ENCODE measurements at regions not wholly inside any gene's neighbourhood (a gene's known extent, or its start where the extent isn't known, plus 50 kb on each side); places are given as distances from the start of the nearest gene placed in this dataset.

GRCh38 chr4:28287831-28288233 is 1427.2 kb downstream of the STIM2 start:
- H3K4me2 ChIP-seq, result no peak overlapping the region
- POLR2A ChIA-PET, result no interaction called here
- DNase-seq, result no peak

More at GRCh38 chr4:28287831-28288233, 1427.2 kb downstream of the STIM2 start:
- H3K9ac ChIP-seq, result no peak overlapping the region
- H3K4me3 ChIP-seq (ENCODE audit: low read depth in 2 of 2, low read length in 1 of 2), result no peak overlapping the region
- no peaks in the 10 kb centered on the region for H3K79me2 ChIP-seq (ENCODE audit: insufficient read depth)
- H3K4me1 ChIP-seq (ENCODE audit: control insufficient read depth in 1 of 2, insufficient read depth in 2 of 2, low read depth in 1 of 2, low read length in 1 of 2), result peaks cover 0 to 13% of the 10 kb centered on the region in 2 experiments; a peak in 1 of 4 replicates
- no peak overlapping the region for H2AFZ ChIP-seq (ENCODE audit: low read depth)
- 1% methylated on average over 3 of the region's 3 CpGs for WGBS (ENCODE audit: low lambda C conversion rate)
- TF ChIP-seq, protein P1, sequence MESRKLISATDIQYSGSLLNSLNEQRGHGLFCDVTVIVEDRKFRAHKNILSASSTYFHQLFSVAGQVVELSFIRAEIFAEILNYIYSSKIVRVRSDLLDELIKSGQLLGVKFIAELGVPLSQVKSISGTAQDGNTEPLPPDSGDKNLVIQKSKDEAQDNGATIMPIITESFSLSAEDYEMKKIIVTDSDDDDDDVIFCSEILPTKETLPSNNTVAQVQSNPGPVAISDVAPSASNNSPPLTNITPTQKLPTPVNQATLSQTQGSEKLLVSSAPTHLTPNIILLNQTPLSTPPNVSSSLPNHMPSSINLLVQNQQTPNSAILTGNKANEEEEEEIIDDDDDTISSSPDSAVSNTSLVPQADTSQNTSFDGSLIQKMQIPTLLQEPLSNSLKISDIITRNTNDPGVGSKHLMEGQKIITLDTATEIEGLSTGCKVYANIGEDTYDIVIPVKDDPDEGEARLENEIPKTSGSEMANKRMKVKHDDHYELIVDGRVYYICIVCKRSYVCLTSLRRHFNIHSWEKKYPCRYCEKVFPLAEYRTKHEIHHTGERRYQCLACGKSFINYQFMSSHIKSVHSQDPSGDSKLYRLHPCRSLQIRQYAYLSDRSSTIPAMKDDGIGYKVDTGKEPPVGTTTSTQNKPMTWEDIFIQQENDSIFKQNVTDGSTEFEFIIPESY (IDR thresholded peaks at IDR 0.05; ENCODE audit: borderline replicate concordance, low read depth), result peak; percentile 69
- peak; percentile 79 for TF ChIP-seq NFIC (IDR thresholded peaks at IDR 0.05; ENCODE audit: borderline replicate concordance)
- no peak for TF ChIP-seq ELF1 (IDR thresholded peaks at IDR 0.05)
- TF ChIP-seq EP300 (IDR thresholded peaks at IDR 0.05; ENCODE audit: borderline replicate concordance in 1 of 2, low read depth in 1 of 2, low read length in 1 of 2), result peak in 1 of 2 experiments; percentile 95; a peak in 3 of 4 replicates
- no peak for TF ChIP-seq SMC3 (IDR thresholded peaks at IDR 0.05; ENCODE audit: low read depth, low read length)
- TF ChIP-seq POLR2AphosphoS5 (IDR thresholded peaks at IDR 0.05; ENCODE audit: low read depth, low read length), result peak; percentile 71; the same call in 1 of the 2 replicates
- TF ChIP-seq YY1 (IDR thresholded peaks at IDR 0.05; ENCODE audit: low read depth), result no peak
- TF ChIP-seq, protein P2, sequence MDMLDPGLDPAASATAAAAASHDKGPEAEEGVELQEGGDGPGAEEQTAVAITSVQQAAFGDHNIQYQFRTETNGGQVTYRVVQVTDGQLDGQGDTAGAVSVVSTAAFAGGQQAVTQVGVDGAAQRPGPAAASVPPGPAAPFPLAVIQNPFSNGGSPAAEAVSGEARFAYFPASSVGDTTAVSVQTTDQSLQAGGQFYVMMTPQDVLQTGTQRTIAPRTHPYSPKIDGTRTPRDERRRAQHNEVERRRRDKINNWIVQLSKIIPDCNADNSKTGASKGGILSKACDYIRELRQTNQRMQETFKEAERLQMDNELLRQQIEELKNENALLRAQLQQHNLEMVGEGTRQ (IDR thresholded peaks at IDR 0.05; ENCODE audit: borderline replicate concordance, low read depth, low read length), result no peak
- TF ChIP-seq FOSL2 (IDR thresholded peaks at IDR 0.05; ENCODE audit: borderline replicate concordance, low read depth), result peak; percentile 85
- 0 out of 2 replicates have a peak, but pooled peaks have one; percentile 12 for TF ChIP-seq SIN3A (IDR thresholded peaks at IDR 0.05; ENCODE audit: borderline replicate concordance, low read depth, low read length)
- TF ChIP-seq CHD2 (IDR thresholded peaks at IDR 0.05; ENCODE audit: low read length, partially characterized antibody), result no peak
- peak; percentile 95 for TF ChIP-seq MEF2A (IDR thresholded peaks at IDR 0.05; ENCODE audit: borderline replicate concordance, low read depth)
- peak; percentile 94 for TF ChIP-seq JUND (IDR thresholded peaks at IDR 0.05)
- peak; percentile 85 for TF ChIP-seq PBX3 (IDR thresholded peaks at IDR 0.05)
- TF ChIP-seq, protein P3, sequence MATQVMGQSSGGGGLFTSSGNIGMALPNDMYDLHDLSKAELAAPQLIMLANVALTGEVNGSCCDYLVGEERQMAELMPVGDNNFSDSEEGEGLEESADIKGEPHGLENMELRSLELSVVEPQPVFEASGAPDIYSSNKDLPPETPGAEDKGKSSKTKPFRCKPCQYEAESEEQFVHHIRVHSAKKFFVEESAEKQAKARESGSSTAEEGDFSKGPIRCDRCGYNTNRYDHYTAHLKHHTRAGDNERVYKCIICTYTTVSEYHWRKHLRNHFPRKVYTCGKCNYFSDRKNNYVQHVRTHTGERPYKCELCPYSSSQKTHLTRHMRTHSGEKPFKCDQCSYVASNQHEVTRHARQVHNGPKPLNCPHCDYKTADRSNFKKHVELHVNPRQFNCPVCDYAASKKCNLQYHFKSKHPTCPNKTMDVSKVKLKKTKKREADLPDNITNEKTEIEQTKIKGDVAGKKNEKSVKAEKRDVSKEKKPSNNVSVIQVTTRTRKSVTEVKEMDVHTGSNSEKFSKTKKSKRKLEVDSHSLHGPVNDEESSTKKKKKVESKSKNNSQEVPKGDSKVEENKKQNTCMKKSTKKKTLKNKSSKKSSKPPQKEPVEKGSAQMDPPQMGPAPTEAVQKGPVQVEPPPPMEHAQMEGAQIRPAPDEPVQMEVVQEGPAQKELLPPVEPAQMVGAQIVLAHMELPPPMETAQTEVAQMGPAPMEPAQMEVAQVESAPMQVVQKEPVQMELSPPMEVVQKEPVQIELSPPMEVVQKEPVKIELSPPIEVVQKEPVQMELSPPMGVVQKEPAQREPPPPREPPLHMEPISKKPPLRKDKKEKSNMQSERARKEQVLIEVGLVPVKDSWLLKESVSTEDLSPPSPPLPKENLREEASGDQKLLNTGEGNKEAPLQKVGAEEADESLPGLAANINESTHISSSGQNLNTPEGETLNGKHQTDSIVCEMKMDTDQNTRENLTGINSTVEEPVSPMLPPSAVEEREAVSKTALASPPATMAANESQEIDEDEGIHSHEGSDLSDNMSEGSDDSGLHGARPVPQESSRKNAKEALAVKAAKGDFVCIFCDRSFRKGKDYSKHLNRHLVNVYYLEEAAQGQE (IDR thresholded peaks at IDR 0.05; ENCODE audit: low read depth, low read length), result 0 out of 2 replicates have a peak, but pooled peaks have one; percentile 15
- peak; percentile 96 for TF ChIP-seq TCF12 (IDR thresholded peaks at IDR 0.05)
- TF ChIP-seq RXRA (IDR thresholded peaks at IDR 0.05; ENCODE audit: borderline replicate concordance, low read depth), result peak; percentile 85; the same call in 1 of the 2 replicates
- TF ChIP-seq NRF1 (IDR thresholded peaks at IDR 0.05; ENCODE audit: low read depth, low read length), result no peak
- TF ChIP-seq USF1 (IDR thresholded peaks at IDR 0.05; ENCODE audit: borderline replicate concordance, low read depth), result peak; percentile 10; the same call in 1 of the 2 replicates
- TF ChIP-seq, protein P4, sequence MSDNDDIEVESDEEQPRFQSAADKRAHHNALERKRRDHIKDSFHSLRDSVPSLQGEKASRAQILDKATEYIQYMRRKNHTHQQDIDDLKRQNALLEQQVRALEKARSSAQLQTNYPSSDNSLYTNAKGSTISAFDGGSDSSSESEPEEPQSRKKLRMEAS (IDR thresholded peaks at IDR 0.05; ENCODE audit: low read depth), result peak; percentile 47; the same call in 1 of the 2 replicates
- no peak for TF ChIP-seq FOXJ3 (CRISPR knock-in tag; IDR thresholded peaks at IDR 0.05)
- TF ChIP-seq GATA2 (CRISPR knock-in tag; IDR thresholded peaks at IDR 0.05), result no peak
- TF ChIP-seq TEAD4 (IDR thresholded peaks at IDR 0.05; ENCODE audit: borderline replicate concordance, insufficient read depth), result peak; percentile 94
- peak; percentile 56; the same call in 1 of the 2 replicates for TF ChIP-seq FOXM1 (IDR thresholded peaks at IDR 0.05; ENCODE audit: low read depth)
- H3K9me2 ChIP-seq, result no peaks in the 10 kb centered on the region
- H4K20me1 ChIP-seq (ENCODE audit: insufficient read depth), result no peaks in the 10 kb centered on the region
- CTCF ChIA-PET, result no interaction called here
- H3K36me3 ChIP-seq (replicated peaks in 1 of 2; ENCODE audit: control insufficient read depth in 1 of 2, insufficient read depth in 2 of 2, low read length in 1 of 2), result no peaks in the 10 kb centered on the region
- H3F3A ChIP-seq (replicated peaks; ENCODE audit: insufficient read depth), result peaks cover 22% of the 10 kb centered on the region
- no peaks in the 10 kb centered on the region for H3K27me3 ChIP-seq (ENCODE audit: insufficient read depth)
- H3K9me3 ChIP-seq, result peaks cover 11% of the 10 kb centered on the region; the same call in 1 of the 2 replicates
- H3K27ac ChIP-seq (ENCODE audit: low read depth in 2 of 2, low read length in 1 of 2), result peak overlapping the region; percentile 55 to 86; a peak in 3 of 4 replicates

Measured in SK-N-SH (cell line).